GM12875 (cell line): ENCODE measurements at regions not wholly inside any gene's neighbourhood (a gene's known extent, or its start where the extent isn't known, plus 50 kb on each side); places are given as distances from the start of the nearest gene placed in this dataset.

Experiments used
- H3K4me3 ChIP-seq: one replicate; pipeline ENCODE4 v1.5.1; 2011; ENCODE audit warnings: low read depth, low read length, control low read depth
- TF ChIP-seq, protein P1 (sequence below): IDR thresholded peaks from 2 replicates; pipeline ENCODE4 v1.5.1; 2011; ENCODE audit warnings: low read depth, mild to moderate bottlenecking, control low read depth, inconsistent platforms, low read length, moderate library complexity, borderline replicate concordance; ENCODE audit not compliant: insufficient read depth

DNA sequence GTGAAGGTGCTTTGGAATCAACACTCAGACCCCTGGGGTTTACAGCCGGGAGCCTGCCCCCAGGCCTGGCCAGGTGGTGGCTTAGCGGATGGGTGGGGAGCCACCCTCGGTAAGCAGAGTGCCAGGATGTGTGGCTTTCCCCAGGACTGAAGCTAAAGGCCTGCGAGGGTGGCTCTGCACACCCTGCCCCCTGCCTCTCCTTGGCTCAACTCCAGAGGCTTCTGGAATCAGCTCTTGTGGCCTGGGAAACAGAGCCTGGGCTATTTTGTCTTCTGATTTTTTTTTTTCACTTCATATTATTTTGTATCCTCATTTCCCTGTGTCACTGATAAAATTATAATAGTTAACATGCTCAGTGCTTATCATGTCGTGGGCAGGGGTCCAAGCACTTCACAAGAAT lies 79.8 kb downstream of the RHOB start:
- H3K4me3 ChIP-seq = no peak overlapping the region
- TF ChIP-seq, protein P1, sequence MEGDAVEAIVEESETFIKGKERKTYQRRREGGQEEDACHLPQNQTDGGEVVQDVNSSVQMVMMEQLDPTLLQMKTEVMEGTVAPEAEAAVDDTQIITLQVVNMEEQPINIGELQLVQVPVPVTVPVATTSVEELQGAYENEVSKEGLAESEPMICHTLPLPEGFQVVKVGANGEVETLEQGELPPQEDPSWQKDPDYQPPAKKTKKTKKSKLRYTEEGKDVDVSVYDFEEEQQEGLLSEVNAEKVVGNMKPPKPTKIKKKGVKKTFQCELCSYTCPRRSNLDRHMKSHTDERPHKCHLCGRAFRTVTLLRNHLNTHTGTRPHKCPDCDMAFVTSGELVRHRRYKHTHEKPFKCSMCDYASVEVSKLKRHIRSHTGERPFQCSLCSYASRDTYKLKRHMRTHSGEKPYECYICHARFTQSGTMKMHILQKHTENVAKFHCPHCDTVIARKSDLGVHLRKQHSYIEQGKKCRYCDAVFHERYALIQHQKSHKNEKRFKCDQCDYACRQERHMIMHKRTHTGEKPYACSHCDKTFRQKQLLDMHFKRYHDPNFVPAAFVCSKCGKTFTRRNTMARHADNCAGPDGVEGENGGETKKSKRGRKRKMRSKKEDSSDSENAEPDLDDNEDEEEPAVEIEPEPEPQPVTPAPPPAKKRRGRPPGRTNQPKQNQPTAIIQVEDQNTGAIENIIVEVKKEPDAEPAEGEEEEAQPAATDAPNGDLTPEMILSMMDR = no peak

DNA sequence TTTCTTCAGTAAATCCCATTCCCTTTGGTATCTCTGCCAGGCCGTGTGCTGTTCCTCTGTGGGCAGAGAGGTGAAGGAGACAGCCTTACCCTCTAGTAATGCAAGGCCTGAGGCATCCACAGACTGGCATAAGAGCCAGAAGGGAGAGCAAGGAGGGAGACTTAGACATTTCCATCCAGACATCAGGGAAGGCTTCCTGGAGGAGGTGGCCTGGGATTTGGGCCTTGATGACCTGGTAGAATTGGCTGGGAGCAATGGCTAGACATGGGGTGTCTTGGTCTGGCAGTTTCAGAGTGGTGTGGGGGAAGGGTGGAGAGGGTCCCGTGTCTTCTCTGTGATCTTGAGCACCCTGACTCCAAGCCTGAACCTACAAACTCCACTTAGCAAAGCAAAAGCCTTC lies 81.8 kb downstream of the RHOB start:
- H3K4me3 ChIP-seq = no peak overlapping the region
- TF ChIP-seq, protein P1 = no peak

DNA sequence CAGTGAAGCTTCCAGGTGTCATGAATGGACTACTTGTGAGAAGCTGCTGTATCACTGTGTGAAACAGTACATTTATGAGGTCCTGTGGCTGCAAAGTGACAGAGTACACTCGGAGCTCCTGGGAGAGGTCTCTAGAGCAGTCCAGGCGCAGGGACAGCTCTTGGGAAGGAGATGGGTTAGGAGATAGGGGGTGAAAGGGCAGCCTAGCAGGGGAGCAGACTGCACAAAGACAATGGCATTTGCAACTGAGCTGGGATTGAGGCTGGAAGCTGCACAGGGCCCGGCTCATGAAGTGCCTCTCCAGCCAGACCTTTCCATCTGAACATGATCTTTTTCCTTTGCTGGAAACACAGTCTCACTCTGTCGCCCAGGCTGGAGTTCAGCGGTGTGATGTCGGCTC lies 83.6 kb downstream of the RHOB start:
- TF ChIP-seq, protein P1 = no peak
- H3K4me3 ChIP-seq = no peak overlapping the region

DNA sequence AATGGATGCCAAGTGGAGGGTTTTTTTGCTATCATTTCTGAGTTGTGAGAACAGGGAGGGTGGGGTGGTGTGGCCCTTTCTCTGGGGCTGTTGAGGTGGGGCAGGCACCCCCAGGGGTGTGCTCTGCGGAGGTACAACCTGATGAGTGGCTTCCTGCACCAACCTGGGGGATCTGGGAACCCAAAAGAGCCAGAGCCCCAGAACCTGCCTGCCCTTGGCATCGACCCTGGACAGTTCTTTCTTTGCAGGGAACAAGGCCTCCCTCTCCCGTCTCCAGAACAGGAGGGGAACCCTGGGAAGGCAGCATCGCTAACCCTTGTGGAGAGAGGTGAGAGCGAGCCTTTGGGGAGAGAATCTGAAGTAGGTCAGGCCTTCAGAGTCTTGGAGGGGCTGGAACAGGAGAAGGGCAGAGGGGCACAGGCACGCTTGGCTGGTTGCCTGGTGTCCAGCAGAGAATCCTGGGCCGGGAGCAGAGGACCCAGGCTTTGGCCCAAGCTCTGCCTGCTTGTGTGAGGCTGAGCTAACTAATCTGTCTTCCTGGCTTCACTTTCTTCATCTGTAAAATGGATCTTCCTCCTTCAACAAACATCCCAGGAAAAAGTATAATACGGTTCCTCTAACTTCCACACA lies 84.9 kb downstream of the RHOB start:
- TF ChIP-seq, protein P1 = no peak
- no peak overlapping the region for H3K4me3 ChIP-seq

DNA sequence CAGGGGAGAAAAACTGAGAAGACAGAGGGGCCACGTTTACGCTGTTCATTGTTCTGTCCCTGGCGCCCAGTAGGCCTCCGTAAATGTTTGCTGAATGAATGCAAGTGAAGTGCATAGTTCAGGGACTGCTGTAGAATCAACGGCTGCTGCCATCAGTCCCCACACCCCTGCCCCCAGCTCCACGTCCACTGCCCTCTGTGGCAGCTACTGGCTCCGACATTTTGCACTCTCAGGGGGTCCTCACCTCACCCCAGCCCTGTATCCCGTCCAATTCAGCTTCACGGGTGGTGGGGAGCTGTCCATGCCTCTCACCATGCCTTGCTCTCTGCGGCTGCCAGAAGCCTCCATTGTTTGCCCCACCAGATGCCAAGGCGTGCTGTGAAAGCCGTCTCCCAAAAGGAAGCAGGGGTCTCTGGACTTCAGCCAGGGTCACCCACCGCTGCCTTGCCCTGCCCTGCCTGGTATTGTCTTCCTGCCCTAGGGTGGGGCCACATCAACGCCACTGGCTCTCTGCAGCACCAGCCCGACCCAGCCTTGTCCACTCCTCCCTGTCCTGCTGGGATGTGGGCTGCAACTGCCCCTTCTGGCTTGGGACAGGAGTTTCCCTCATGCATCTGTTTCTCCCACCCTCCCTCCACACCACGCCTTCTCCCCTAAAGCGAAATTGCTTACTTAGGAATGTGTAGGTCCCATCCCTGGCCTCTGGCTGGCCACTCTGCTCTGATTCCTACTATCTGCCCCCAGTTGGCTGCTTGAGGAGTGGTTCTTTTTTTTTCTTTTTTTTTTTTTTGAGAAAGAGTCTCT lies 86.0 kb downstream of the RHOB start:
- TF ChIP-seq, protein P1 = no peak

DNA sequence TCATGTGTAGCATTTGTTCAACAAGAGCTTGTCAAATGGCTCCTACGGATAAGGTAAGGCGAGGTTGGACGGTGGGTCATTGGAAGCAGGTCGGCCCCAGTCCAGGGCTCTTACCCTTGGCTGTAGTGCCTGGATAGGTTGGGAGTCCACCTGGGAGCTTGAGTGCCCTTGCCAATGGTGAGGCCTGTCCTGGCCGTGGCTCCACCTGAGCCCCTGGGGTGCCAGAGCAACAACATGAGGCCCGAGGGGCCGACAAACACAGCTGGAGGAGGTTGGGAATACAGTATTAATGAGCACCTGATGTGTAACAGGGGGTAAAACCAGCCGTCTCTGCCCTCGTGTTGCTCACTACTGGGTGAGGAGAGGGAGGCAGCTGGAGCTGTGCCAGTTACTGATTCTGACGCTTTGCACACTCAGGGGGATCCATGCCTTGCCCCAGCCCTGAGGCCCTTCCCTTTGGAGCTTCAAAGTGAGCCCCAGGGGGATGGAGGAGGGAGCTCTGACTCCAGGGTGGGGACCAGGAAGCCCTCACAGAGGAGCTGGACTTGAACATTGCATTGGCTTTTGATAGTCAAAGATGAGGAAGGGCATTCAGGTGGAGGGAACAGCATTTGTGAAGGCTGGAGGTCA lies 87.2 kb downstream of the RHOB start:
- no peak overlapping the region for H3K4me3 ChIP-seq
- TF ChIP-seq, protein P1 = no peak

More for the DNA sequence above, 86.0 kb downstream of the RHOB start:
- H3K4me3 ChIP-seq = no peak overlapping the region
